Osteoblast (primary cell): ENCODE measurements at regions not wholly inside any gene's neighbourhood (a gene's known extent, or its start where the extent isn't known, plus 50 kb on each side); places are given as distances from the start of the nearest gene placed in this dataset.

Experiments used
- DNase-seq: peaks from one replicate; pipeline ENCODE4 v3.0.0; 2011; ENCODE audit warnings: low spot score, mixed read lengths; ENCODE audit not compliant: insufficient read length; ENCODE audit errors: missing footprints
- H2AFZ ChIP-seq: 2 replicates; pipeline ENCODE4 v1.6.0; 2011; ENCODE audit warnings: mild to moderate bottlenecking, low read length
- H3K27ac ChIP-seq: 2 replicates; pipeline ENCODE4 v1.5.1; 2011; ENCODE audit warnings: mild to moderate bottlenecking, low read depth, low read length, moderate library complexity
- H3K27me3 ChIP-seq: 2 replicates; pipeline ENCODE4 v1.6.0; 2012; ENCODE audit warnings: mild to moderate bottlenecking, control low read depth, inconsistent platforms, low read length, moderate library complexity; ENCODE audit not compliant: insufficient read depth
- H3K36me3 ChIP-seq: 2 replicates; pipeline ENCODE4 v1.5.1; 2011; ENCODE audit warnings: mild to moderate bottlenecking, low read length, control low read depth, moderate library complexity; ENCODE audit not compliant: insufficient read depth
- H3K4me1 ChIP-seq: 2 replicates; pipeline ENCODE4 v1.5.1; 2011; ENCODE audit warnings: mild to moderate bottlenecking, low read length, control low read depth, moderate library complexity; ENCODE audit not compliant: insufficient read depth
- H3K4me2 ChIP-seq: 2 replicates; pipeline ENCODE4 v1.6.0; 2011; ENCODE audit warnings: mild to moderate bottlenecking, low read length; ENCODE audit not compliant: insufficient read depth
- H3K4me3 ChIP-seq: fragments of 200-600 bp; sonication (generic); 3 replicates; pipeline ENCODE4 v1.5.1; 2012; ENCODE audit warnings: mild to moderate bottlenecking, low read length, inconsistent platforms; ENCODE audit not compliant: insufficient read depth
- H3K79me2 ChIP-seq: 2 replicates; pipeline ENCODE4 v1.6.0; 2012; ENCODE audit warnings: mild to moderate bottlenecking, low read length, control low read depth, inconsistent platforms; ENCODE audit not compliant: insufficient read depth
- H3K9me3 ChIP-seq: 2 replicates; pipeline ENCODE4 v1.5.1; 2011; ENCODE audit warnings: low read depth, low read length, control low read depth
- H4K20me1 ChIP-seq: 2 replicates; pipeline ENCODE4 v1.6.0; 2012; ENCODE audit warnings: mild to moderate bottlenecking, low read length, control low read depth; ENCODE audit not compliant: insufficient read depth
- CTCF ChIP-seq: IDR thresholded peaks from 2 replicates; pipeline ENCODE4 v1.5.1; 2011; ENCODE audit warnings: mild to moderate bottlenecking, low read depth, low read length, moderate library complexity; ENCODE audit errors: extremely low read depth

GRCh38 chr5:101917166-101917565, 378.9 kb downstream of the SLCO4C1 start:
- H3K9me3 ChIP-seq: no peaks in the 10 kb centered on the region
- no peaks in the 10 kb centered on the region for H3K36me3 ChIP-seq
- H2AFZ ChIP-seq: no peak overlapping the region
- no peaks in the 10 kb centered on the region for H4K20me1 ChIP-seq
- TF ChIP-seq CTCF: no peak
- no peak overlapping the region for H3K27ac ChIP-seq
- no peaks in the 10 kb centered on the region for H3K27me3 ChIP-seq
- no peaks in the 10 kb centered on the region for H3K4me1 ChIP-seq
- no peak overlapping the region for H3K4me2 ChIP-seq
- H3K79me2 ChIP-seq: no peaks in the 10 kb centered on the region
- H3K4me3 ChIP-seq: no peak overlapping the region
- DNase-seq: no peak

GRCh38 chr5:101915554-101915953, 380.5 kb downstream of the SLCO4C1 start:
- H3K79me2 ChIP-seq: no peaks in the 10 kb centered on the region
- no peaks in the 10 kb centered on the region for H3K9me3 ChIP-seq
- no peak for TF ChIP-seq CTCF
- no peaks in the 10 kb centered on the region for H3K27me3 ChIP-seq
- no peak for DNase-seq
- H3K36me3 ChIP-seq: no peaks in the 10 kb centered on the region
- H3K27ac ChIP-seq: no peak overlapping the region
- no peaks in the 10 kb centered on the region for H3K4me1 ChIP-seq
- no peak overlapping the region for H3K4me3 ChIP-seq
- H3K4me2 ChIP-seq: no peak overlapping the region
- H4K20me1 ChIP-seq: no peaks in the 10 kb centered on the region
- no peak overlapping the region for H2AFZ ChIP-seq

- no peaks in the 10 kb centered on the region for H3K36me3 ChIP-seq
- H3K79me2 ChIP-seq: no peaks in the 10 kb centered on the region
- no peaks in the 10 kb centered on the region for H3K9me3 ChIP-seq
- H3K27ac ChIP-seq: no peak overlapping the region
- DNase-seq: no peak
- H3K4me1 ChIP-seq: no peaks in the 10 kb centered on the region
- H3K4me3 ChIP-seq: no peak overlapping the region
- H2AFZ ChIP-seq: no peak overlapping the region
- no peak for TF ChIP-seq CTCF
- H4K20me1 ChIP-seq: no peaks in the 10 kb centered on the region
- H3K27me3 ChIP-seq: no peaks in the 10 kb centered on the region
- no peak overlapping the region for H3K4me2 ChIP-seq
These were observed 391.3 kb downstream of the SLCO4C1 start for GRCh38 chr5:101904736-101905135.

- H2AFZ ChIP-seq: no peak overlapping the region
- H3K27ac ChIP-seq: no peak overlapping the region
- no peak overlapping the region for H3K4me3 ChIP-seq
- no peaks in the 10 kb centered on the region for H3K4me1 ChIP-seq
- H4K20me1 ChIP-seq: no peaks in the 10 kb centered on the region
- no peaks in the 10 kb centered on the region for H3K79me2 ChIP-seq
- no peaks in the 10 kb centered on the region for H3K36me3 ChIP-seq
- TF ChIP-seq CTCF: no peak
- H3K27me3 ChIP-seq: no peaks in the 10 kb centered on the region
- H3K9me3 ChIP-seq: peaks cover 7% of the 10 kb centered on the region
- no peak for DNase-seq
- no peak overlapping the region for H3K4me2 ChIP-seq
These were observed 398.2 kb downstream of the SLCO4C1 start for GRCh38 chr5:101897914-101898313.
